T-helper 1 cell treated with Interleukin-12 subunit alpha and Interleukin-12 subunit beta and Interleukin-4 antibody, amounts not matched to agents 30 ng/mL and 1 ng/mL, for 36 hours (primary cell): ENCODE measurements at regions not wholly inside any gene's neighbourhood (a gene's known extent, or its start where the extent isn't known, plus 50 kb on each side); places are given as distances from the start of the nearest gene placed in this dataset.

Source experiments
- intact Hi-C: fragments of 100-400 bp; cut with micrococcal nuclease; formaldehyde crosslinking; loops from one replicate; pipeline ENCODE4 v1.15.1; 2024

DNA sequence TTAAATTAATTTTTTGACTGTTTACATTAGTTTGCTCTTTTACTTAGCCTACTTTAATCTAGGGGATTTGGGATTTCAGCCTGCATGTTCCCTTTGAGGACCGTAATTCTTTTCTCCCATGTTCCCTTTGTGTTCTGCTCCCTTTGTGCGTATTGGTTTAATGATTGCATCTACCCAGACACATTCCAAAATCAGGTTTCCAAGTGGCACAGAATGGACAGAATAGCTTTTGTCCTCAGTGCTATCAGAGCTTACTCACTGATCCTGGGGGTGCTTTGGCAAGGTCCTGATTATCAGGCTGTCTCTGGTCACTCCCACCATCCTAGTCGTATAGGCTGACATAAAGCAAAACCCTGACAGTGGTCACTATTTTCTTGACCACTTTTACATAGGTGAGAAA, 867.5 kb downstream of the TSN start:
- intact Hi-C loops: no loop called here

DNA sequence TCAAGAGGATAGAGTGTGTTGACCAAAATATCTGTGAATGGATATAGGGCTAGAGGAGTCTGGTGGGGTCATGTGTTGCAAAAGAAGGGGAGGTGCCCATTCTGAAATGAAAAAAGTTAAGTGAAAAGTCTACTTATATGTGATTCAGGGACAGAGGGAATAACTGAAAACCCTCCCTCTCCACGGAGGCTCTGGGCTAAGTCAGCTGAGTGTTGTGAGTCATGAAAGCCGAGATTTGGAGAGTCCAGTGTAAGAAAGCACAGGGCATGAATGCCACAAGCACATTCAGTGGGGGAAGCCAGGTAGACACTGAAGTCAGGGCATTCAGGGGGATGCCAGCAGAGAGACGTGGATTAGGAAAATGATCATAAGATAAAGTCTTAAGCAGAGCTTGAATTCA, 871.9 kb downstream of the TSN start:
- intact Hi-C loops: no loop called here

DNA sequence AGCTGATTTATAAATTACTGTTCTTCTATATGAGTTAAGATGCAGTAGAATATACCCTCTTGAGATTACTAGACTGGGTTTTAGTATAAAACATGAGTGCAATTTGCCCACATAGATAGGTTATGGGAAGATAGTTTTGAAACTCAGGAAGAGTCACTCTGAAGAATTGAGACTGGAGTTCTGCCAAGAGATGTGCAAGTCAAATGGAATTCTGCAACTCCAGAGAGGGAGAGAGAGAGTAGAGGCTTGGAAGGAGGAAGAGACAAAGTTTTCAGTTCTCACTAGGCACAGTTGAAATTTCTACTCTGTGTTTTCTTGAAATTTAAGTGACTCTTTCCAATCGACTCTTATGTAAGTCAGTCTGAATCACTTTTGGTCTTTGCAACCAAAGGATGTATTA, 878.8 kb downstream of the TSN start:
- intact Hi-C loops: no loop called here

DNA sequence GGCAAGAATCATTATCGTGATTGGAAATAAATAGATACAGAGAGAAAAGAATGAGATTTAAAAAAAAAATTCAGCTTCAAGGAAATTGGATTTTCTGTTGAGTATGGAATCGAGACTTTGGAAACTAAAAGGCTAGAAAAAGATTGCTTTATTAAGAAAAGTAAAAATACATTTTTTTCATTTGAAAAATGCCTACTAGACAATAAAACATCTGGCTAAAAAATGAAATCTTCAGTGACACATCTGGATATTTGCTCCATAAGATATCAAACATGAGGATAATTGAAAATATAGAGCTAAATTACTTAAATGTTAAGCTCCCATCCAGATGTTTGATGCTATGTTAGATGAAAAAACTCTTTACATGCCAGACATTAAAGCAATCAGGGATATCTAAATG, 879.5 kb downstream of the TSN start:
- intact Hi-C loops: no loop called here

DNA sequence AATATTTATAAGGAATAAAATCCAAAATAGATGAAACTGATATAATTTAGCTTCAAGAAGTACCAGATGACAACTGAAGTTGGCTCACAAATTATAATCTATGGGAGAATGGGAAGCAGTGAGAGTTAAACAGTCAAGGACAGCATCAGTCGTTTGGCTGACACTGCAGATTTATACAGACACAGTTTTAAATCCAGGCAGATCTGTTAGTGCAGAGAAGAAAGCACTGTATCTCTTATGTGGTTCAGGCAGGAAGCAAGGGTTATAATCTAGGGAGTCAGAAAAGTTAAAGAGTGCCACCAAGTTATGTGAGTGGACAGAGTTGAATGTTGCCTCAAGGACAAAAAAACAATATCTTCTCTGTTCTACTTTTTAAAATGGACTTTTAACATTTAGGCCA, 880.2 kb downstream of the TSN start:
- intact Hi-C loops: no loop called here

DNA sequence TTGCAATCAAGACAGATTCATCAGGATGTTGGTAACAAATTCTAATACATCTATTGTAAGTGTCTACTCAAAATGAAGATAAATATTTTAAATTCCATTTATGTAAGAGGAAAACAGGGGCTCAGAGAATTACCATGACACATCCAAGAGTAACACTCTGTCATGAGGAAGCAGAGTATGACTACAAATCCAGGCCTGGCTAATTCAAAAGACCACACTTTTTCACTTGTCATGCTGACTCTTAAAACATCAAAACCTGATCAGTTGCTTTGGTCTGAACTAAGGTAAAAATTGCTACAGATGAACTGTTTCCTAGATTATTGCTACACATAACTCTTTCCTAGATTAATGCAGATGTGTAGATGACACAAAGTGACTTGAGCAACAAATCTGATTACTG, 880.6 kb downstream of the TSN start:
- intact Hi-C loops: no loop called here

DNA sequence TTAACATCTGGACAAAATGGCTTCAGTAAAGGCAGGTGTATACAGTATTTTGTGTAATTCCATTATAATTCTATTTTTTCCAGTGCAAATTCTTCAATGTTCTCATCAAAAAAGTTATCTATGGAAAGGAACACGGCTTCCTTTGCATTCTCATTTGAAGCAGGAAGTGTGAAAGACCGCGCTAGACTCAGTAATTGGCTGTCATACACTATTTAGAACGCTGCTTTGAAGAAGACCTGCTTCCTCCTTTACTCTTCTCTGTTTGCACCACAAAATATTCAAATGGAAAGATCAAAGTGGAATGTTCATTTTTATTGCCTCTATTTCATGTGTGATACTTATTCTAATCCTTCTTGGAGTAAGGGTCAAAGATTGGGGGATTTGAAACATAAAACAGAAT, 883.7 kb downstream of the TSN start:
- intact Hi-C loops: no loop called here

DNA sequence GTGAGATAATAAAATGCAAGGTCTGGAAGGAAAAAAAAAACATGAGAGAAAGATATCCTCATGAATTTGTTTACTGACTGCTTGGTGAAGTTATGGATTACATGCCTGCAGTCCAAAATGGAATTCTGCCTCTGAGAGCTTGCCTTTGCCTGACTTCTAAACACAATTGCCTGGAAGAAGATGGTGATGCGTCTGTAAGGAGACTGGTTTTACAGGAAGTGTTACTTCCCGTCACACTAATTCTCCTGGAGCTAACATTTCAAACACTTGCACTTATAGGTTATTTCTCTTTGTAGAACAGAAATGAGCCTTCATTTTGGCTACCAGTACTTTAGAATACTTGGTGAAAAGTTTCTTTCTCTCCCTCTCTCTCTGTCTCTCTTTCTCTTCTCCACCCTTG, 884.3 kb downstream of the TSN start:
- intact Hi-C loops: no loop called here

DNA sequence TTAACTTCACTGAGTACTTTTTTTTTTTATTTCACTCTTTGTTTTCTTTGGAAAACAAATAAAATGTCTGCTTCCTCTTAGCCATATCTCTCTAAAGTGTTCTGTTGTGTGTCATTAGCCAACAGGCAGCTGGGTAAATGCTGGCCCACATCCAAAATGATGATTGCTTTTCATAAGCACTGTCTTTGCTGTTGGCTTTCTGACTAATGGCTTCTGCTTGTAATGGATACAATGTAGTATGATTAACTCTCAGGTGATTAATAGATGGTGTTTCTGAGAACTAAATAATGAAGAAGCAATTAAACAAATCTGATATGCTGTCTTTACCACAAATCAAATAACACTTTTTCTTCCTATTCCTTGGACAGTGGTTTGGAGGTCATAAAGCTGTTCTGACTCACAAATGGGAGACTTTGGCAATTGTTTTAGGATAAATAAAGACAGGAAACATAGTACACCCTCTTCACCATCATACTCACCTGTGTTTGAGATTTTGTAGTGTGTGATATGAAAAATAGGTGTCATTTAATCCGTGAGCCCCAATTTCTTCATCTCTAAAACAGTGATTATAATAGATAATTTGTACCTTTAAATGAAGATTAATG, 888.4 kb downstream of the TSN start:
- intact Hi-C loops: no loop called here

DNA sequence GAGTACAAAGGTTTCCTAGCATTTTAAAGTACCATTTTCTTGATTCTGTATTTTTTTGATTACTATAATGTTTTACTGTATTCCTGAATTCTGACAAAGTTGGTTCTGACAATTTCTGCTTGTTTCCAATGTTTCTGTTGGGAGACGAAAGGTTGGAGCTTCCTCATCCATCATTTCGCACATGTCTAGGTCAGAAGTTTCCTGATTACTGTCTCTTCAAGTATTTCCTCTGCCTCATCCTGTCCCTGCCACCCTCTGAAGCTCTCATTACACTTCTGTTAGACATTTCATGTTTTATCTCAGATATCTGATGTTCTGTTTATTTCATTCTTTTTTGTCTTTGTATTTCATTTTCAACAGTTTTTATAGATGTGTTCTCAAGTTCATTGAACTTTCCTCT, 895.8 kb downstream of the TSN start:
- intact Hi-C loops: no loop called here

DNA sequence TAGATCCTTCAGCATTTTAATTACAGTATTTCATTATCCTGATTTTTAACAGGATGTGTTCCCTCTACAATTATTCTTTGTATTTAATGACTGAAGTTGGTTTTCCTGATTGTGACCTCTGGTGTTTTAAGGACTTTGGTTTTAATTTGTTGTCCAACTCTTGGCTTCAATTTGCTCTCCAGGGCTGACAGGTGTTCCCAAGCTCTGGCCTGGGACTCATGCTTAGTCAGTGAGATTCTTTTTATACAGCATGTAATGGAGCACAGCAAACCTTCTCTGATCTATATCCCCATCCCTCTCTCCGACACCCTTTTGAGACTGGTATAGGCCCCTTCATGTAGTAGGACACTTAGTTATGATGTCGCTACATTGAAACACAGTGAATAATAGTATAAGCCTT, 896.3 kb downstream of the TSN start:
- intact Hi-C loops: no loop called here

DNA sequence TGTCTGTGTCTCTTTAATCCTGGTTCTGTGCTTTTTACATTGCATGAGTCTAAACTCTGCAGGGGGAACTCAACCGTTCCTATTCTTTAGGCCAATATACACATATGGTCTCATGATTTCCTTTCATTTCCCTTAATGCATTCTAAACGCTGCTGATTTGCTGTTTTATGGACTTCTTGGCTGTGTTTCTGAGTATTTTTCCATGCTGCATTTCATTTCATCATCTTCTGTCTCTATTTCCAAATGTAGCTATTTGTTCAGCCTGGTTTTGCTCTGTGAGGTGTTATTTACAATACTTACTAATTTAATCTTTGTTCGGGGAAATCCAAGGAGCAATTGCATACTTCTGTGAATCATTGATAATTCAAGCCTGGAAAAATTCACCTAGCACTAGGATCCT, 897.2 kb downstream of the TSN start:
- intact Hi-C loops: no loop called here

DNA sequence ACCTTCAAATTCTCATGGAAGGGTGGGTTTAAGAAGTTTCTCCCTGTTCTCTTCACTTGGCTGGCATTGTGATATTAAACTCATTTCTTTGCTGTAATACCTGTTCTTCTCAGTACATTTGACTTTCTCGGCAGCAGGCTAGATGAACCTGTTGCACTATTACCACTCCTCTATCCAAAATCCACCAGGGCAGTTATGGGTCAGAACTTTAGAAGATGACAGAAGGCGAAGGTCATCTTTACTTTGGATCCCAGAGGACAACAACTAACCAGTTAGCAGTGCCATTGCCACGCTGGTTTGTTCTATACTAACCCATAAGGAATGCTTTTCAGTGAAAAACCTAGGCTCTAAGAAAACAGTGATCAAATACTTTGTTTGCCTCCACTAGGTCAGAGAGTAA, 901.0 kb downstream of the TSN start:
- intact Hi-C loops: no loop called here

DNA sequence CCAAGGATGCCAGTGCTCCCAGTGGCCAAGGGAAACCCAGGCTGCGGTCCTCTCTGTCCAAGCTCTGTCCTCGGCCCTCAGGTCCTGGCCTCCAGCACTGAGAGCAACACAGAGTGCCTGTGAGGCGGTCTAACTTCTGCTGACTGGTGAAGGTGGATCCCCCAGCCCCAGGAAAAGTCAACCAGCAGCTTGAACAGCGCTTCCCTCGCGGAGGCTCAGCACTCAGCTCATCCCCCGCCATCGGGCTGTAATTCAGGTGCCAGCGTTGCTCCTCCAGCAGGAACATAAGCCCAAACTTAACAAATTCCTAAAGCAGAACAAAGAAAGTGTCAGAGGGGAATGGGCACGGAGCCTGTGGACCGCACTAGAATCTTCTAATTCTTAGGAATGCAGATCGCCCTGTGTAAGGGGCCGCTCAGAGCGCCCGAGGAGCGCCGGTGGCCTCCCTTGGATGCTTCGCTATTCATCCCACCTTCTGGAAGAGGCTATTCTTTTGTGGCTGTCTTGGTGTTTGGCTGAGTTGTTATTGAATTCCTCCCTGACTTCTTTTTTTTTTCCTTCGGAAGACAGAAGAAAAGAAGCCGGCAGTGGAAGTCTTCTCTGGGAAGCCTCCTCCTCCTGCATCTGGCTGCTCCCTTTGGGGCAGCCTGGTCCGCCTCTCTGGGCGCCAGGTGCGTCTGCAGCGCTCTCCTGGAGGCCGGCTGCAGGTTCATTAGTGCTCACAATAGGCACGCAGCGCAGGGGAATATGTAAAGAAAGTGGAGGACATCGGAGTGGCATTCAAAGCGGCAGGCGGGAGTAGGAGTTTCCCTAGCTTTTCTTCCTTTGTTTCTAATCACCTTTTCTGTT, 905.6 kb downstream of the TSN start:
- intact Hi-C loops: no loop called here

DNA sequence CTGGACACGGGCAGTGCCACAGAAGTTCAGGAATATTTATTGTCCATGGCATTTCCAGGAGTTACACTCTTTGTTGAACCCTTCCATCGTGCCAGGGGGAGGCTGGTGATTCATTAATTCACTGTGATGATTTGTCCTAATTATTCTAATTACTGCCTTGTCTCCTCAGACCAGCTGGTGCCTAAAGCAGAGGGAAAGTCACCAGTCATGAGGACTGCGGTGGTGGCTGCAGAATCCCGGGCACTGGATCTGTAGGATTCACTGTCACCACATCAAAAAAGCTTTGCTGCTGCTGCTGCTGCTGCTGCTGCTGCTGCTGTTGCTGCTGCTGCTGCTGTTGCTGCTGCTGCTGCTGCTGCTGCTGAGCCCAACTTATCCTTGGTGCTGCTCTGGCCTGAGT, 908.2 kb downstream of the TSN start:
- intact Hi-C loops: no loop called here

DNA sequence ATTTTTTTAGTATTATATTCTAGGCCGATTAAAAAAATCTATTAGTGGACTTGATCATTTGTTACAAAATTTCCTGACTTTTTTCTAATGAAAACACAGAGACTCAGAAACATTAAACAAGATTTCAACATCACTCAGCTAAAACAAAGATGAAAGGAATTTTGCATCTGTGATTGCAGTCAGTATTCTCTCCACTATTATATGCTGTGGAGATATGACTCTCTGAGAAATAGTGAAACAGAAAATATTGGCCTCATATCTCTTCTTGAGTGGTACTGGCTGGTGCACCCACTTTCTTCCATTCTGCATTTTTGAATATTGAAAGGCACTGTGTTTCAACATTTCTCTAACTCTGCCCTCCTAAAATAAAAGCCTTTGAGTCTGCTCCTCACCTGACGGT, 914.2 kb downstream of the TSN start:
- intact Hi-C loops: no loop called here

DNA sequence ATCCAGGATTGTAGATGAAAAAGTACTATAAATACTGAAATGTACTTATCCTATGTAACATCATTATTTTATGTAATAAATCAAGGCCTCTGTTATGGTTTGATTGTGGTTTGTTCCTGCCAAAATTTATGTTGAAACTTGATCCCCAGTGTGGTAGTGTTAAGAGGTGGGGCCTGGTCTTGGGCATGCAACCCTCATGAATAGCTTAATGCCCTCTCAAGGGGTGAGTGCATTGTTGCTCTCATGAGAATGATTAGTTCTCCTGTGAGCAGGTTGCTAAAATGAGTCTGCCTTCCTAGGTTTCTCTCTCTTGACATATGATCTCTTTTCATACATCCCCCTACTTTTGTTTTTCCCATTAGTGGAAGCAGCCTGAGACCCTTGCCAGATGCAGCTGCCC, 915.4 kb downstream of the TSN start:
- intact Hi-C loops: no loop called here

DNA sequence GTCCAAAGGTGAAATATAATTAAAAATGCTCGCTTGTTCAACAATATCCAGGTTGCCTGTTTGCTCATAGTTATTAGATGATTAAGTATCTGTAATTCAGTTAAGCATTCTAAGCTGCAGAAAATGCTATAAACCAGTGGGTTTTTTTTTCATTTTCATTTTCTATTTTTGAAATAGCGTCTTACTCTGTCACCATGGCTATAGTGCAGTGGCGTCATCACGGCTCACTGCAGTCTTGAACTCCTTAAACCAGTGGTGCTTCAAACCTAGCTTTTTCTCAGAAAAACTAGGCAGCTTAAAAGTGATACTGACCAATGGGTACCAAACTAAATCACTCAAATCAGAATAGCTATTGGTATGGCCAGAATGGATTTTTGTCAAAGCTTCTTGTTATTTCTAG, 925.2 kb downstream of the TSN start:
- intact Hi-C loops: no loop called here

DNA sequence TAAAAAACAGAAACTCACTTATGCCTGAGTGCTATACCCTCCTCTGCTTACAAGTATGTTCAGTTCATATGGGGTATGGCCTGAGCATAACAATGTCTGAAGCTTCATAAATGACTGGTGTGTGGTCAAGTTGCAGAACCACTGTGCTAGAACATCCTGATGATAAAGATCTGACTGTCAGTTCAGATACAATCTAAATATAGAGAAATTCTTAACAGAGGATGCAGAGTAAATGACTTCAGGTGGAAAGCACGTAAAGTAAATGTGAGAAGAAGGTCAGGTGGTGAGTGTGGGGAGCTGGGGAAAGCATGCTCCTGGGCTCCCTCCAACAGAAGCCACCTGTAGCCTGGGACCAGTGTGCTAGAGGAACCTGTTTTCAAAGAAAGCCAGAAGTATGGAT, 926.2 kb downstream of the TSN start:
- intact Hi-C loops: no loop called here

DNA sequence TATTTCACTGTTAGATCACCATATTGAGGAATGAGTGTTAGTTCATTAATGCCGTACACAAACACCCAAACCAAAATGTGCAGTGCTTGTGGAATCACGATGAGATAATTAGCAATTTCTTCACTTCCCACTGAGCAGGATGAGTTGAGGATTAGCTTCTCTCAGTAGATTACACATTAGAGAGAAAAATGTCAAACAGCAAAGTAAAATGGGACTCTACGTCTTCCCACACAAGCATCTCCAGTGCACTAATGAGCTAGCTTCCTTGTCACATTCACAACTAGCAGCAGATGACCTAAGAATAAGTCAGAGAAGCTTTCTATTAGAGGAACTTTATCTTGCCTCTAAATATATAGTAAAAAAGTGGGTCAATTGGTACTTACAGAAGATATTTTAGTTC, 926.9 kb downstream of the TSN start:
- intact Hi-C loops: no loop called here

DNA sequence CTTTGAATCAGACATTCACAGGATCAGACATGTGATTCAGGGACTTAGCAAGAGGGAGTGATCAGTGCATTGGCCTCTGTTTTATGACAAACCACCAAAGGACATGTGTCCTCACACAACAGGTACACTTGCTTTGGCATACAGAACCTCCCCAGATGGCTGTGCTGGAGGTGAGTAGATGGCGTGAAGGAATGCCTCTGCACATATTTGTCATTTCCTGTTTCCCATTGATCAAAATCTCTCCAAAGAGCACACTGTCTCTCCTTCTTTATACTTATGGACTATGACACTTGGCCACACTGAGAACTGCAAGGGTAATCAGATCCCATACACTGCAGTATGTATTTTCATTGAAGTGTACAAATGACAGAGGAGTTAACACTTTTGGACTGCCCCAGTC, 927.6 kb downstream of the TSN start:
- intact Hi-C loops: no loop called here

DNA sequence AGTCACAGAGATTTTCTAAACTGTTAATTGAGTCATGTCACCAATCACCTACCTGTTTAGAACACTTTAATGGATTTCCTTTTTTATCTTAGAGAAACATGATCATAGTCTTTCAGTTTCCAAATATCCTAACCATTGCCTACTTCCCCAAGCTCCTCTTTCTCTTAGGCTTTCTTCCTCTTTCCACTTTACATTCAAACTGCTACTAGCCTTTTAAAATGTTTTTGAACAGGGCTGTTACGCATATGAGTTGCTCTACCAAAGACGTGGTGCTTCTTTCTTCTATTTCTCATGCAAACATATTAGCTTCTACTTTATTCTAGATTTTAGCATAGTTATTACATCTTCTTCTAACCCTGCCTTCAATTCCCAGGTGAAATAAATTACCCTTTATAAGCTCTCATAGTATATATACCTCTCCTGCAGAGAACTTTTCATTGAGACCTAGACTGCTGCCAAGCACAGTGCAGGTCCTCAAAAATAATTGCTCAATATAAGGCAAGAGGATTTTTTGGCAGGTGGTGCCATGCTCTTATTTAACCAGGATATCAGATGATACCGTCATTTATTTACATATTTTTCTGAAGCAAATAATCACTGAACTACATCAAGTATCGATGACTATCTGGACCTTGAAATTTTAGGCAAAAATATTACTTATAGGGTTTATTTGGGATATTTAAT, 937.1 kb downstream of the TSN start:
- intact Hi-C loops: no loop called here

DNA sequence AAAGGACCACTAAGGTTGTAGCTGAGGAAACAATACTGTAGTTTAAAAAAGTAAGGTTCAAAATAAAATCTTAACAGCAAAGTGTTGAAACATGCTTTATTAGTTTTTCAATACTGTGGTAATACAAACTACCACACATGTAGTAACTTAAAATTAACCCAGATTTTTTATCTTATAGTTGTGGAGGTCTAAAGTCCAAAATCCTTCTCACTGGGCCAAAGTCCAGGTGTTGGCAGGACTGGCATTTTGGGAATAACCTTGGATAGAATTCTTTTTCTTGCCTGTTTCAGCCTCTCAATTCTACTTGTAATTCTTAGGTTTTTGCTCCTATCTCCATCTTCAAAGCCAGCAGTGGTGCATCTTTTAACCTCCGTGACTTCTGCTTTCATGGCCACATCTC, 942.0 kb downstream of the TSN start:
- intact Hi-C loops: no loop called here
